ENCODE measurements at regions not wholly inside any gene's neighbourhood (a gene's known extent, or its start where the extent isn't known, plus 50 kb on each side); places are given as distances from the start of the nearest gene placed in this dataset.

GRCh38 chr9:113646946-113647914, 183.7 kb downstream of the RGS3 start:
- DNase-seq (ENCODE audit: low read depth): no peak

GRCh38 chr9:113648048-113648447, 184.5 kb downstream of the RGS3 start:
- DNase-seq (ENCODE audit: low read depth): no peak

DNA sequence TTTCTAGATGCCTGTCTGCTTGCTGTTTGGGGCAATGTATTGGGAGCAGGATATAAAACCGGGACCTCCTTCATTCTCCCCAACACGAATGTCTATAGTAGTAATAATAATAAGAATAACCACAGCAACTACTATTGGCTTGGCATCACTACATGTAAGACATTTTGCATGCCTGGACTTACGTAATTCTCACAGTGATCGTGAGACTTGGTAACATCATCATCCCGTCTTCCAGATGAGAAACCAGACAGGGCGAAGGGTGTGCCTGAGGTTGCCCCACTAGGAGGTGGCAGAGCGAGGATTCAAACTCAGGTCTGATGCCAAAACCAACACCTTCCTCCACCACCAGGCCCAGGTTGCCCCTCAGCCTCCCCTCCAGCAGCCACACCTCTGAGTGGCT, 185.1 kb downstream of the RGS3 start:
- no peak for DNase-seq (ENCODE audit: low read depth)

GRCh38 chr9:113649054-113649453, 185.5 kb downstream of the RGS3 start:
- DNase-seq (ENCODE audit: low read depth): no peak

DNA sequence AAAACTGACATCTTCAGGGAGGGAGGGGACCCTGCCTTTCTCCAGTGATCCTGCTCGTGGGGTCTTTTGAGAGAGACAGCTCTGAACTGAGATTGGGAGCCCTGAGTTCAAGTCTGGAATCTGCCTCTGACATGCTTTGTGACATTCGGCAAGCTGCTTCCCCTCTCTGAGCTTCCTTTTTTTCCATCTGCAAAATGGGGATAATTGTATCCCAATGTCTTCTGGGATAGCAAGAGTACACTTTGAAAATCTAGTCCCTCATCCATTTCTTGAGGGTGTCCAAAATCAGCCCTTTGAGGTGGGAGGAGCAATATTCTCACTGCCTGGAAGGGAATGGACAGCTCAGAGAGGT, 186.3 kb downstream of the RGS3 start:
- no peak for DNase-seq (ENCODE audit: low read depth)

GRCh38 chr9:113650207-113651131, 186.9 kb downstream of the RGS3 start:
- no peak for DNase-seq (ENCODE audit: low read depth)

GRCh38 chr9:113651896-113652295, 188.4 kb downstream of the RGS3 start:
- no peak for DNase-seq (ENCODE audit: low read depth)

DNA sequence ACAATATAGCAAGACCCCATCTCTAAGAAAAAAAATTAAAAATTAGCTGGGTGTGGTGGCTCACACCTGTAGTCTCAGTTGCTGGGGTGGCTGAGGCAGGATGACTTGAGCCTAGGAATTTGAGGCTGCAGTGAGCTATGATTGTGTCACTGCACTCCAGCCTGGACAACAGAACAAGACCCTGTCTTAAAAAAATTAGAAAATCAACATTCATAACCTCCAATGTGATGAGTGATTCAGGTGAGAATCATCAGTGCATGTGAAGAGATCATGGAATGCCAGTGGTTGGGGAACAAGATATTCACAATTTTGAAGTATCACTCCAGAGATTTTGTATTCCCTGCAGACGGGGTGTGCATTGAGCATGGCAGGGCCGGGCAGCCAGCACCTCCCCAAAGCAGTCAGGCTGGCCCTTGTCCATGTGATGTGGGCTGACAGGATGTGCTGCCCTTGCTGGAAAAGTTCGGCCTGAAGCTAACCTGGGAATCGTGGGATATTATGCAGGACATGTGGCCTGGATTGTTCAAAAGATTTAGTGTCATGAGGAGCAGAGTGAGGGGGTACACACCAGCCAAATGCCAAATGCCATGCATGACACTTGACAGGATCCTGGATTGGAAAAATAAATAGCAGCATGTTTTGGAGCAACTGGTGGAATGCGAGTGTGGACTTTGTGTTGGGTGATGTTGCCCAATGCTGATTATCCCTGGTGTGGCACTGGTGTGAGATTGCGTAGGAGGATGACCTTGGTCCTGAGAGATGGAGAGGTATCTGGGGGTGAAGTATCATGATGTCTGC, 189.0 kb downstream of the RGS3 start:
- DNase-seq (ENCODE audit: low read depth): no peak

DNA sequence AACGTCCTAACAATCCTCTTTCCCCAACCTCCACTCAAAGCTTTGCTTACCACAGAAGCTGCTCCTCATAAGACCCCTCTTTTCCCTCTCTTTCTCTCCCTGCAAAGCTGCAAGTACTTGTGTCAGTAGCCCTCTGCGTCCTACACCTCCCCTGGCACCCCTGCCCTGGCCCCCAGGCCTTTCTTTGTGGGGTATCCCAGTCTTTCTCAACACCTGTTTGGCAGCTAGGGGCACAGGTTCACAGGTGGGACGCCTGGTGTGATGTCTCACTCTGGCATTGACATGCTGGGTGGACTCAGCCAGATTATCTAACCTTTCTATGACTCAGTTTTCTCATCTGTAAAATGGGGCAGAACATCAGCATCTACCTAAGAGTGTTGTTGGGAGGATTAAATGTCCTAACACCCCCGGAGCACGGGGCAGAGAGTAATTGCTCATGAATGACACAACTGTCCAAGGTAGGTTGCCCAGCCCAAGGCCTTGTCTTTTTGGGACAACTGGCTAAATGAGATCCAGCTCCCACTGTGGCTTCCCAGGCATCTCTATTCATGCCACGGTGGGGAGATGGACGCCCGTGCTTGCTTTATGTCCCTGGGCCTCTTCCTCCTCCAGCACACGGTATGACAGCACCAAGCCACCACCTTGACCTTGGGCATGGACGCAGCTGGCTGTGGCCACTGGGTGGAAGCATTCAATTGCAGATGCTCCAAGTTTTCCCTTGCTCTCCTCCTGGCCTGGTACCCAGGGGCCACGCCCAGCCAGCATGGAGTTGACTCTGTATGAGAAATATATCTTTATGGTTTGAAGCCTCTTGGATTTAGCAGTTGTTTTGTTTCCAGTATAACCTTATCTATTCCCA, 190.4 kb downstream of the RGS3 start:
- DNase-seq (ENCODE audit: low read depth): no peak

GRCh38 chr9:113654605-113655428, 191.3 kb downstream of the RGS3 start:
- DNase-seq (ENCODE audit: low read depth): no peak

- DNase-seq (ENCODE audit: low read depth): no peak
Measured at GRCh38 chr9:113656771-113657670, 193.5 kb downstream of the RGS3 start.

DNA sequence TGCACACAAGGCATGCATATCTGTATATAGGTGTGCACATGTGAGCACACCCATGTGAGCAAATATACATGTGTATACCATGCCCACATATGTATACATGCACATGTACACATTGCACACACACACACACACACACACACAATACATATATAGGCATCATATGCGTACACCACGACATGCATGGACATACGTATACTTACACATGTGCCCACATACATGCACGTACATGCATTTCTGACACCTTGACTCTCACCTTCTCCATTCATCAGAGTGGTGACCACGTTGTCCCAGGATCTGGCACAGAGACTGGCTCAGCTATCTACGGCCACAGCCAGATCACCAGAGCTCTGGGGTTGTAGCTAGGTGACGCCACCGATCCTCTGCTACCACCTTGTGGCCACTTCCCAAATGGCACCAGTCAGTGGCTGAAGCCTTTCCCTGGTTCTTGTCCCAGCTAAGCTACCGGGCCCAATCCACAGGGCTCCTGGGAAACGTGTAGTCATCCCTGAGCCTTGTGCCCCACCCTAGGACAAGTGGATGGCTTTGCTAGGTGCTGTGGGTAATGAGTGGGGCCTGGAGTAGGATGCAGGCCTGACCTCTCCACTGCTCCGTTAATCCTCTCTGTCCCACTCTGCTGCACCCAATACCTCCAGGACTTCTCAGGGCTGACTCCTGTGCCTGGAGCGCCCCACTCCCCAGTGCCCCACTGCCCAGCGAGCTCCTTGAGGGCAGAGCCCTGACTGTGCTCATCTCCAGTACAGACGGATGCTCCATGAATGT, 194.4 kb downstream of the RGS3 start:
- peak; percentile 64 for DNase-seq (ENCODE audit: low read depth)

- DNase-seq (ENCODE audit: low read depth): no peak
Measured at GRCh38 chr9:113658545-113658895, 195.0 kb downstream of the RGS3 start.

DNA sequence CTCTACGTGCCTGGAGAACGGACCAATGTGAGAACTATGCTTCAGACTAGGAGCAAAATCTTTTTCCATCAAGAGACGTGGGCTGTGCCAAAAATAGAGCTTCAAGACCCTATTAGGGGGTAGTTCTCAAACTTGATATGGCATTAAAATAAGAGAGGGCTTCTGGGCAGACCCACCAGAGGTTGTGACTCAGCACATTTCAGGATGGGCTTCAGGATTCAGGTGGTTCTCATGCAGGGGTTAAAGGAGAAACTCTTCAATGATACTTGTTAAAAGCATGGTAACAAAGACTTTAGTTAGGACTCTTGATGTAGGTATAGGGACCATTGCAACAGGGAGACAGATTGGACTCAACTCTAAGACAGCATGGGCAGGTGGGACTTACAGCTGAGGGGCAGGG, 195.5 kb downstream of the RGS3 start:
- DNase-seq (ENCODE audit: low read depth): no peak

DNA sequence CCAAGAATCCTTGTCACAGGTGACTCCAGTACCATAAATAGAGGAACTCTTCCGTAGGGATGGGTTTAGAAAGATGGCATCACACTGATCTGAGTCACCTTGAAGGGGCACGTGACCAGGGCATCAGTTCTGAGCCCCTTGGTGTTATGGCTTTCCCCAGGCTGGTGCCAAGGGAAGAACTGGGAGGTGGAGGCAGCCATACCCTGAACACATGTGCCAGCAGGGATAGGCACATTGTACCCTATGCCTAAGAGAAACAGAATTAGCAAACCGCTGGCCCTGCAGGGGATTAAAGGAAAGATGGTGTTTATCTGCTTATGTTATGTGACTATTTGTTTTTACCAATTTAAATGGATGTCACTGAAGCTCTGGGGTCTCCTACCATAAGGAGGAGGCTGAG, 196.2 kb downstream of the RGS3 start:
- no peak for DNase-seq (ENCODE audit: low read depth)

DNA sequence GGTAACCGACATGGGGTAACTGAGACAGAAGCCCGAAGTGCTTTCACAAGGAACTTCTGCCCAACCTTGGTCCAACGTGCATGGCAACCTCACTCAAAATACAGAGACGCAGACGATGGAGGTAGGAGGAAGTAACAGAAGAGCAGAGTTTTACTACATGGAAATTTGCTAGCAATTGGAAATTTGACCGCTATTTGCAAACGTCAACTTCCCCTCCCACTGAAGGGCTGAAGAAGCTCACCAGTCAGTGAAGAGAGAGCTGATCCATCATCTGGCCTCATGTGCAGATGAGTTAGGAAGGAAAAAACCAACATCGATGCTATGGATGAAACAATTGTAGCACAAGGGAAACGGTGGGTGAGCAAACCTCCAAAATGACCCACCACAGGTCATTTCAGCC, 196.7 kb downstream of the RGS3 start:
- DNase-seq (ENCODE audit: low read depth): no peak

DNA sequence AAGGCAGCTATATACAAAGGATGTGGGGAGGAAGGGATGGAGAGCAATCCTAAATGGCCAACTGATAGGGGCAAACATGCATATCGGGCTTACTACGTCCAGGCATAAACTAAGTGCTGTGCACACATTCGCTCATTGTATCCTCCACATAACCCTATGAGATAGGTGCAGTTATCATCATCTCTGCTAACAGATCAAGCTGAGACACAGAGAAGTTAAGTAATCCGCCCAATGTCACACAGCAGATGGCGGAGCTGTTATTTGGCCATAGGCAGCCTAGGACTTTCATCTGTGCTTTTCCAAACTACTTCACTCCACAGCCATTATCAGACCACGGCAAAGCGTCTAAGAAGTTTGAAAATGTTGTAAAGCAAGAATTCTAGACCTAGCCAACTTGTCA, 197.5 kb downstream of the RGS3 start:
- no peak for DNase-seq (ENCODE audit: low read depth)

DNA sequence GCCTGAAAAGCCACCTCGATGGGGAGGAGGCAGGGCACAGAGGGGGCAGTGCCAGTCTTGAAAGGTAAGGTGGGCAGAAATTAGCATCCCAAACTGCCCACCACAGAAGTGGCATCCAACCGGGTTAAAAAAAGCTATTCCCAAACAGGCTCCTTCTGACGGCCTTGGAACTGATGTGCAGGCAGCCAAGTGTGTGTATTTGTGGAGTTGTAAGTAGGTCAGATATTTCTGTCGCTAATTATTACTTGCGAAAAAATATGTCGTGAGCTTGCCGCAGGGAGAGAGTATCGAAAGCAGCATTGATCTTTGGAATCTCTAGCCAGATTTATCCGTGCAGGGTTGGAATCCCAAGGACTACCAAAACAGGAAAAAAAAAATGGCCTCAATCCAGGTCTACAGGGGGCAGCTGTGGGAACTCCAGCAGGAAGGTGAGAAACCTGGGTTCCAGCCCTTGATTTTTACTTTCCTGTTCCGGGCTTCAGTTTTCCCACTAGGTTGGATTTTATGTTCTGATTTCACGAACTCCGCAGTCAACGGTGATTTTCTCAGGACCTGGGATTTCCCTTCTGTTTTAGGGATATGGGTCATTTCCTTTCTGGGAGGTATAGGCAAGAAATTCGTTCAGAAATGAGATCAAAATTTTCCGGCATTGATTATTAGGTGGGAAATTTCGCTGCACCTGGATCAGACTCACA, 200.8 kb downstream of the RGS3 start:
- no peak for DNase-seq (ENCODE audit: low read depth)
